GM06990 (cell line): ENCODE measurements at regions not wholly inside any gene's neighbourhood (a gene's known extent, or its start where the extent isn't known, plus 50 kb on each side); places are given as distances from the start of the nearest gene placed in this dataset.

ENCODE experiments used
- DNase-seq: peaks from one replicate; pipeline ENCODE4 v3.0.0-alpha.2; 2011; ENCODE audit not compliant: insufficient read length; ENCODE audit errors: extremely low read depth
- H3K27me3 ChIP-seq: replicated peaks from 2 replicates; pipeline ENCODE4 v1.6.0; 2011; ENCODE audit warnings: low read length; ENCODE audit not compliant: control insufficient read depth, insufficient read depth
- H3K36me3 ChIP-seq: 2 replicates; pipeline ENCODE4 v1.5.1; 2011; ENCODE audit warnings: low read length; ENCODE audit not compliant: control insufficient read depth, insufficient read depth
- H3K4me3 ChIP-seq: replicated peaks from 2 replicates; pipeline ENCODE4 v1.5.1; 2011; ENCODE audit warnings: low read depth, mild to moderate bottlenecking, control low read depth, low read length
- TF ChIP-seq, protein P1 (sequence below): IDR thresholded peaks from 2 replicates; pipeline ENCODE4 v1.5.1; 2011; ENCODE audit warnings: low read length, control low read depth, mild to moderate bottlenecking, inconsistent platforms; ENCODE audit not compliant: insufficient read depth, poor library complexity, severe bottlenecking

DNA sequence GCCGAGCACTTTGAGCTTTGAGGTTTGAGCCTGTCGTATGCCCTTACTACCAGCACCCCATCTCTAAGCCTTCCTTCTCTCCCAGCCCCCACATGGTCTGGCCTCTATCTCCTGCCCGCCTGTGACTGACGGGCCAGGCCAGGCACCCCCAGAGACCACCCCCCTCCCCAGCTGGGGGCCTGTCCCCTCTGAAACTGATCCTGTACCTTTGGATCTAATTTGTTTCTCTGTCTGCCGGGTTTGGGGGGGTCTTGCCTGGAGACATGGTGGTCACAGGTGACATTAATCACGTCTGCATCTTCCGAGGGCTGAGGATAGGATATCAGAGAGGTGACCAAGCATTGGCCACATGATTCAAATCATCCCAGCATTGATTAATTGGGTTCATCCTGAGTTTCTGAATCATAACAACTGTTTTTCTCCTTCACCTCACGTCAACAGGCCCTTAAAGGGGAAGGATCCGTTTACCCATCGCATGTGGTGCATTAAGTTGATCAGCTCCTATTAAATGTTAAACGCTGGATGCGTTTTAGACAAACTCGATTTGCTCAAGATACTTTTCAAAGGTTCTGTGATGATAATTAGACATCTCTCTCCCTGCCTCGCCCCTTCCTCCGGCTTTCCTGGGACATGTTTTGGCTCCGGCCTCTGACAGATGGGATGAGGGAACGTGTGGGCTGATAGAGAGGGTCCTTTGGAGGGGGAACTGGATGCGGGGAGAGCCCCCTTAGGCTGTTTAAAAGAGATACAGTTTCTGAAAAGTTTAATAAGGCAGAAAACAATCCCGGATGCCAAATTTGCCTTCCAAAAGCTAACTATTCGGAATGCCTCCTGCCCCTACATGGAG is 63.3 kb upstream of the TBX3 start:
- TF ChIP-seq, protein P1, sequence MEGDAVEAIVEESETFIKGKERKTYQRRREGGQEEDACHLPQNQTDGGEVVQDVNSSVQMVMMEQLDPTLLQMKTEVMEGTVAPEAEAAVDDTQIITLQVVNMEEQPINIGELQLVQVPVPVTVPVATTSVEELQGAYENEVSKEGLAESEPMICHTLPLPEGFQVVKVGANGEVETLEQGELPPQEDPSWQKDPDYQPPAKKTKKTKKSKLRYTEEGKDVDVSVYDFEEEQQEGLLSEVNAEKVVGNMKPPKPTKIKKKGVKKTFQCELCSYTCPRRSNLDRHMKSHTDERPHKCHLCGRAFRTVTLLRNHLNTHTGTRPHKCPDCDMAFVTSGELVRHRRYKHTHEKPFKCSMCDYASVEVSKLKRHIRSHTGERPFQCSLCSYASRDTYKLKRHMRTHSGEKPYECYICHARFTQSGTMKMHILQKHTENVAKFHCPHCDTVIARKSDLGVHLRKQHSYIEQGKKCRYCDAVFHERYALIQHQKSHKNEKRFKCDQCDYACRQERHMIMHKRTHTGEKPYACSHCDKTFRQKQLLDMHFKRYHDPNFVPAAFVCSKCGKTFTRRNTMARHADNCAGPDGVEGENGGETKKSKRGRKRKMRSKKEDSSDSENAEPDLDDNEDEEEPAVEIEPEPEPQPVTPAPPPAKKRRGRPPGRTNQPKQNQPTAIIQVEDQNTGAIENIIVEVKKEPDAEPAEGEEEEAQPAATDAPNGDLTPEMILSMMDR = no peak
- no peak for DNase-seq
- Histone ChIP-seq H3K27me3 (no peaks in the 10 kb centered on the region), H3K4me3 (no peak overlapping the region), H3K36me3 (no peaks in the 10 kb centered on the region)

GRCh38 chr12:114746297-114747011 is 62.5 kb upstream of the TBX3 start:
- Histone ChIP-seq H3K4me3 (no peak overlapping the region), H3K36me3 (no peaks in the 10 kb centered on the region), H3K27me3 (no peaks in the 10 kb centered on the region)
- TF ChIP-seq, protein P1 = no peak
- DNase-seq = no peak

DNA sequence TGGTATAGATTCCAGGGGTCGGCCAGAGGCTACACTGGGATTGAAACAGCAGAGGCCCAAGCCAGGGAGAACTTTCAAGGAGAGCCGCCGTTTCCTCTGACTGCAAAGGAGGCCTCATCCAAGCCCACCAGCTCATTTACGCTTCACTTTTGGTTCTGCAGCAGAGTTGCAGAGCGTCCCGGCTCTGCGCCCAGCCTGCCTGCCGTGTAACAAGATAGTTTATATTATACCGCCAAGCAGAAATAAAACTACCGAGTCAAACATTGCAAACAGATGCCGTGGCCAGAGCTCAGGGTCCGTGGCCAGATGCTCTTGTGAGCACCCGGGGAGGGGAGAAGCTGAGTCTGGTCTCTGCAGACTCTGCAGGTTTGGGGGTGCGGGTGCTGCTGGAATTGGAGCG is 60.7 kb upstream of the TBX3 start:
- TF ChIP-seq, protein P1 = no peak
- Histone ChIP-seq H3K36me3 (no peaks in the 10 kb centered on the region), H3K27me3 (no peaks in the 10 kb centered on the region), H3K4me3 (no peak overlapping the region)
- DNase-seq = no peak

DNA sequence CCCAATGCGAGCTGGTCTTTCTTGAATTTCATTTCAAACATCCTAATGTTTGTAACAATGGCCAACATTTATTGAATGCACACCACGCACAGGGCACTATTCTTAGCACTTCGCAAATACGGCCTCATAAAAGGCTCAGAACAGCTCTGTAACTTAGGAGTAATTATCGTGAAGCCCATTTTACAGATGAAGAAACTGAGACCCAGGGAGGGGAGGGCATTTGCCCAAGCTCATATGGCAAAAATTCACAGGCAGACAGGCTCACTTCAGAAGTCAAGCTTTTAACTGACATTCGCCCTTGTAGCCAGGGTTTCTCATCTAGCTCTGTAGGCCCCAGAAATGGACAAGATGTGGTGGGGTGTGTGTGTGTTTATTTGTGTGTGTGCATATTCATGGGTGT is 60.3 kb upstream of the TBX3 start:
- no peaks in the 10 kb centered on the region for H3K36me3 ChIP-seq
- no peak for DNase-seq
- TF ChIP-seq, protein P1 = no peak
- H3K27me3 ChIP-seq = no peaks in the 10 kb centered on the region
- no peak overlapping the region for H3K4me3 ChIP-seq

GRCh38 chr12:114743799-114744198 is 59.8 kb upstream of the TBX3 start:
- TF ChIP-seq, protein P1 = no peak
- DNase-seq = no peak
- Histone ChIP-seq H3K4me3 (no peak overlapping the region), H3K36me3 (no peaks in the 10 kb centered on the region), H3K27me3 (no peaks in the 10 kb centered on the region)
